ENCODE measurements at regions not wholly inside any gene's neighbourhood (a gene's known extent, or its start where the extent isn't known, plus 50 kb on each side); places are given as distances from the start of the nearest gene placed in this dataset.
"Not testable (repeated sequence)": the region's sequence is repeated elsewhere in the genome, so short reads cannot be mapped to it uniquely, and the experiment has no call there.

DNA sequence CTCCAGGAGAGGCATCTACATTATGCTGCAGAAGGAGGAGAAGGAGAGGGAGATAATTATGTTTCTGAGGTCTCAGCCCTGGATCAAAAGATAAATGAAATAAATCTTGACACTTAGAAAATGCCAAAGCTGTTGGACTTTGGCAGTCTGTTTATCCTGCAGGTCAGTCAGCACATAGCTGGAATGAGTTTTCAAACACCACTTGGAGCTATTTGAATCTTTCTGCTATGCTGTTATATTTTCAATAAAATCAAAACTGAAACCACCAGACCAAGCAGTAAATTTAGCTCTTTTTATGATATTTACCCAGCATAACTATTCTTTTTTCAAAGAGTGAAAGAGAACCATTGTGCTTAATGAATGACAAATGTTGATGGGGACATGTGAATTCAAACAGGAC is 505.1 kb upstream of the ITGA1 start:
- H3K27me3 ChIP-seq: no peaks in the 10 kb centered on the region
- TF ChIP-seq, protein P1, sequence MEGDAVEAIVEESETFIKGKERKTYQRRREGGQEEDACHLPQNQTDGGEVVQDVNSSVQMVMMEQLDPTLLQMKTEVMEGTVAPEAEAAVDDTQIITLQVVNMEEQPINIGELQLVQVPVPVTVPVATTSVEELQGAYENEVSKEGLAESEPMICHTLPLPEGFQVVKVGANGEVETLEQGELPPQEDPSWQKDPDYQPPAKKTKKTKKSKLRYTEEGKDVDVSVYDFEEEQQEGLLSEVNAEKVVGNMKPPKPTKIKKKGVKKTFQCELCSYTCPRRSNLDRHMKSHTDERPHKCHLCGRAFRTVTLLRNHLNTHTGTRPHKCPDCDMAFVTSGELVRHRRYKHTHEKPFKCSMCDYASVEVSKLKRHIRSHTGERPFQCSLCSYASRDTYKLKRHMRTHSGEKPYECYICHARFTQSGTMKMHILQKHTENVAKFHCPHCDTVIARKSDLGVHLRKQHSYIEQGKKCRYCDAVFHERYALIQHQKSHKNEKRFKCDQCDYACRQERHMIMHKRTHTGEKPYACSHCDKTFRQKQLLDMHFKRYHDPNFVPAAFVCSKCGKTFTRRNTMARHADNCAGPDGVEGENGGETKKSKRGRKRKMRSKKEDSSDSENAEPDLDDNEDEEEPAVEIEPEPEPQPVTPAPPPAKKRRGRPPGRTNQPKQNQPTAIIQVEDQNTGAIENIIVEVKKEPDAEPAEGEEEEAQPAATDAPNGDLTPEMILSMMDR (IDR thresholded peaks at IDR 0.05): no peak
- no peak overlapping the region for H3K4me3 ChIP-seq (ENCODE audit: low read depth in 1 of 2, low read length in 1 of 2)
- H3K4me1 ChIP-seq (ENCODE audit: control insufficient read depth in 1 of 2, insufficient read depth in 1 of 2, low read depth in 1 of 2, low read length in 1 of 2): no peaks in the 10 kb centered on the region
- no peak overlapping the region for H3K27ac ChIP-seq
- no peaks in the 10 kb centered on the region for H3K36me3 ChIP-seq
- H3K9me3 ChIP-seq: no peaks in the 10 kb centered on the region

DNA sequence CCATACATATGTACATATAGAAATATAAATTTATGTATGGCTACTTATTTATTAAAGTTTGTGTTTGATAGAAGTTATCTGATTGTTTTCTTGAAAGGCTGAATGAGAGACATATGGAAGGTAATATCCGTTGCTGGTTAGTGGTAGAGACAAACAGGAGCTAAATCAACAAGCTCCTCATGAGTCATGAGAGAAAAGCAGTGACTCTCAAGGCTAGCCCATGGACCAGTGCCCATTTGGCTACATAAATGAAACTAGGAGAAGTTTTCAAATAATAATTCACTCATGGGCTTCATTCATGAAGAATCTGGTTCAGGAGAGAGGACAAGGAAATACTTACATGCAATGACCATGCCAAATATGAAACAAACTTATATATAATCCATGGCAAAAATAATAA is 504.5 kb upstream of the ITGA1 start:
- TF ChIP-seq, protein P1 (IDR thresholded peaks at IDR 0.05): no peak
- H3K27ac ChIP-seq: no peak overlapping the region
- no peak overlapping the region for H3K4me3 ChIP-seq (ENCODE audit: low read depth in 1 of 2, low read length in 1 of 2)
- no peaks in the 10 kb centered on the region for H3K4me1 ChIP-seq (ENCODE audit: control insufficient read depth in 1 of 2, insufficient read depth in 1 of 2, low read depth in 1 of 2, low read length in 1 of 2)
- H3K36me3 ChIP-seq: no peaks in the 10 kb centered on the region
- no peaks in the 10 kb centered on the region for H3K9me3 ChIP-seq
- no peaks in the 10 kb centered on the region for H3K27me3 ChIP-seq

DNA sequence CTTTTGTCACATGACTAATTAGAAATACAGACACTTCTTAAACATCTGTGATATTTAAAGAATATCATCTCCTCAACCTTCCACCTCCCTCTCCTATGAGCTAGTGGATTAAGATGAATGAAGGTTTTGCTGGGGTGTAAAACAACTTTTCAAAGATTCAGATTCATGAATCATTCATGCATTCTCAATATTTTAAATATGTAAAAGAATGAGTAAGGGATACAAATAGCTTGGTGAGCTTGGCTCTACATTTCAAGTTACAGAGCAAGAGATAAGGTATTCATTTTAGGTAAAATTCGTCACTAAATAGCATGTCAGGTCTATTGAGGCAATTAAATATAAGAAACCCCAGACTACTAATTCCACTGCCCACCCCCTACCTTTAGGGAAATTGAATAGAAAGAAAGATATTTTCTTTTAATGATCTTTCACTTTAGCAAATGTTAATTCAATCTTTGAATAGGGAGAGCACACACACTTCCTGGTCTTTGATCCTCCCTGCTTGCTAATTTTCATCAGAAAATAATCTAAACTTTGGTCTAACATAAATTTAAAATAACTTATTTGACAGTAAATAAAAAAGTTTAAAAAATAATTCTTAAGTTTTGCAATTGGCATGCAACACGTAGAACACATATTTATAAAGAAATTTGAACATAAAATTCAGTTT is 486.9 kb upstream of the ITGA1 start:
- Histone ChIP-seq H3K4me3 (ENCODE audit: low read depth in 1 of 2, low read length in 1 of 2) (no peak overlapping the region), H3K36me3 (no peaks in the 10 kb centered on the region), H3K9me3 (peaks cover 10% of the 10 kb centered on the region), H3K4me1 (ENCODE audit: control insufficient read depth in 1 of 2, insufficient read depth in 1 of 2, low read depth in 1 of 2, low read length in 1 of 2) (no peaks in the 10 kb centered on the region), H3K27ac (no peak overlapping the region), H3K27me3 (no peaks in the 10 kb centered on the region)
- TF ChIP-seq, protein P1 (IDR thresholded peaks at IDR 0.05): no peak

DNA sequence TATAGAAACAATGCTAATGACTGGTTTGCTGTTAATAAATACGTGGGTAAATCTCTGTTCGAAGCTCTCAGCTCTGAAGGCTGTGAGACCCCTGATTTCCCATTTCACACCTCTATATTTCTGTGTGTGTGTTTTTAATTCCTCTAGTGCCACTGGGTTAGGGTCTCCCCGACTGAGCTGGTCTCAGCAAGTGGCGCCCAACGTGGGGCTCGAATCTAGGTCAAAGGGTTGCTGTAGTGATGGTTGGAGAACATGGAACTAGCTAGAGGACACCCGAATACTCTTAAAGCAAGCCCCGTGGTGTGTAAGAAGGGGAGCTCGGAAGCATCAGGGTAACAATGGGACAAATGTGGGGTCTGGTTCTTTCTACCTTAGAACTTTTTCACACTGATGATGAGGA is 482.9 kb upstream of the ITGA1 start:
- H3K27ac ChIP-seq; H3K27me3 ChIP-seq; H3K4me1 ChIP-seq (ENCODE audit: control insufficient read depth in 1 of 2, insufficient read depth in 1 of 2, low read depth in 1 of 2, low read length in 1 of 2); H3K36me3 ChIP-seq; H3K4me3 ChIP-seq (ENCODE audit: low read depth in 1 of 2, low read length in 1 of 2): not testable (repeated sequence)
- peaks cover 10% of the 10 kb centered on the region for H3K9me3 ChIP-seq

DNA sequence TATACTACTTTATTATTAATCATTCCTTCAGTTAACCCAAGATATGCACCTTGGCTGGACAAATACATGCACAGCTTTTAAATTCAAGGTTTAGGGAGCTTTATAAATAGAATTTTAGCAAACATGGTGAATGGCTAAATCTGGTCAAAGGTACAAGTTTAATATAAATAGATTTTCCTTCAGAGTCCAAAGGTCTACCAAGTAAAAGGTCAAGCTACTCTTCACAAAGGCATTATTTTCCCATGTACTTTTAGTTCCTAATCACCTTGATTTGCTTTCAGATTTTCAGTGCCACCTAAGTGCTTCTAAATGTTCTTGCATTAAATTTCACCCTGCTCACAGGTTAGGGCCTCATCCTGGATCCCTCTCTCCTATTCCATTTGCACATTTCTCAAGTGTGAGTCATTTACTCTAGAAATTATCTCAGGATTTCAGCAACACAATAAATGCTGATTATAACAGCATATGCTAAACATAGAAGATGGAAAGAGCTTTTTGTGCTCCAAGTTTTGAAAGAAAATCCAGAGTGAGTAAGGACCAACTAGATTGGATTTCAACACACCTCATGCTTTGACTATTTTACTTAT is 459.4 kb upstream of the ITGA1 start:
- no peak overlapping the region for H3K4me3 ChIP-seq (ENCODE audit: low read depth in 1 of 2, low read length in 1 of 2)
- H3K27me3 ChIP-seq: no peaks in the 10 kb centered on the region
- no peaks in the 10 kb centered on the region for H3K9me3 ChIP-seq
- TF ChIP-seq, protein P1 (IDR thresholded peaks at IDR 0.05): no peak
- no peaks in the 10 kb centered on the region for H3K36me3 ChIP-seq
- no peak overlapping the region for H3K27ac ChIP-seq
- H3K4me1 ChIP-seq (ENCODE audit: control insufficient read depth in 1 of 2, insufficient read depth in 1 of 2, low read depth in 1 of 2, low read length in 1 of 2): no peaks in the 10 kb centered on the region

DNA sequence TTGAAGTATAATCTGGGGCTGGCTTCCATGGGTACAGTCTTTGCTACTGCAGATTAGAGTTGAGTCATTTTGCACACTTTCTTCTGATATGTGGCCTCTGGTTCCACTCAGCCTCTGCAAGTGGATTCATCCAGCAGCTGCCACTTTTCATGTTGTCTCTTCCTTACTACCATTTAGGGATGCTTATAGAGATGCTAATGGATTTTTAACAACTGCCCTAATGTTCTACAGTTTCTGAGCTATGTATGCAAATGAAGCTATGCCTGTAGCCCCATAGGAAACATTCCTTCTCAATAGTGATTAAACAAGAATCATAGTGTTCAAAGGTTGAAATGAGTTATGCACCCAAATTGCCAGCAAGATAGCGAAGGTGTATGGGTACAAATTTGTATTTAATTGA is 456.0 kb upstream of the ITGA1 start:
- no peak overlapping the region for H3K4me3 ChIP-seq (ENCODE audit: low read depth in 1 of 2, low read length in 1 of 2)
- no peak overlapping the region for H3K27ac ChIP-seq
- TF ChIP-seq, protein P1 (IDR thresholded peaks at IDR 0.05): no peak
- H3K36me3 ChIP-seq: no peaks in the 10 kb centered on the region
- no peaks in the 10 kb centered on the region for H3K4me1 ChIP-seq (ENCODE audit: control insufficient read depth in 1 of 2, insufficient read depth in 1 of 2, low read depth in 1 of 2, low read length in 1 of 2)
- no peaks in the 10 kb centered on the region for H3K9me3 ChIP-seq
- no peaks in the 10 kb centered on the region for H3K27me3 ChIP-seq
